Fibroblast of mammary gland (primary cell): ENCODE measurements at regions not wholly inside any gene's neighbourhood (a gene's known extent, or its start where the extent isn't known, plus 50 kb on each side); places are given as distances from the start of the nearest gene placed in this dataset.
"Not testable (repeated sequence)": the region's sequence is repeated elsewhere in the genome, so short reads cannot be mapped to it uniquely, and the experiment has no call there.

ENCODE experiments used
- DNase-seq: peaks from one replicate; pipeline ENCODE4 v3.0.0-alpha.2; 2010; ENCODE audit warnings: low read depth
- H3K4me3 ChIP-seq: 2 replicates; pipeline ENCODE4 v1.5.1; 2011; ENCODE audit warnings: low read depth, mild to moderate bottlenecking, low read length, moderate library complexity; ENCODE audit not compliant: control insufficient read depth
- CTCF ChIP-seq: conservative IDR thresholded peaks from 2 replicates; pipeline ENCODE4 v1.5.1; 2011; ENCODE audit warnings: low read depth, low read length, inconsistent platforms; ENCODE audit not compliant: control insufficient read depth, insufficient read depth

GRCh38 chr5:106020894-106021293 lies 1649.8 kb downstream of the EFNA5 start:
- TF ChIP-seq CTCF = no peak
- DNase-seq = no peak
- no peak overlapping the region for H3K4me3 ChIP-seq

- no peak overlapping the region for H3K4me3 ChIP-seq
- DNase-seq = peak; percentile 19
Observed at GRCh38 chr5:106019261-106019660, 1651.5 kb downstream of the EFNA5 start.

GRCh38 chr5:106017243-106017857 lies 1653.4 kb downstream of the EFNA5 start:
- H3K4me3 ChIP-seq = no peak overlapping the region
- DNase-seq = no peak
- TF ChIP-seq CTCF = no peak

More at GRCh38 chr5:106019261-106019660, 1651.5 kb downstream of the EFNA5 start:
- no peak for TF ChIP-seq CTCF

DNA sequence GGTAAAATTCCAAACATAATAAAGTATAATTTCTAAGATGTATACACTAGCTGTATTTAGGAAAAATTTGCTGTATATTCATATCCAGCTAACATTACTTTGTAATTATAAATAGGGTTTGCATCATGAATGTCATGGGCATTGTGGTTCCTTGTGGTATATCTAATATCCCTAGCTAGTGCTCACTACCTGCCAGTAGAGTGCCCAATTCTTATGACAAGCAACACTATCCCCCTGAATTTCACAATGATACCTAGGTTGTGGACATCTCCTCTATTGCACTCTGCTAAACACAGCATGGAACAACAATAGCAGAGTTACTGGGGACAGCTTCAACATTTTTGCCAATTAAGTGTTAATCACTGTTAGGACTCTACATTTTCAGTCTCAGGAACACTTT lies 1656.5 kb downstream of the EFNA5 start:
- no peak overlapping the region for H3K4me3 ChIP-seq
- no peak for TF ChIP-seq CTCF
- DNase-seq = no peak

DNA sequence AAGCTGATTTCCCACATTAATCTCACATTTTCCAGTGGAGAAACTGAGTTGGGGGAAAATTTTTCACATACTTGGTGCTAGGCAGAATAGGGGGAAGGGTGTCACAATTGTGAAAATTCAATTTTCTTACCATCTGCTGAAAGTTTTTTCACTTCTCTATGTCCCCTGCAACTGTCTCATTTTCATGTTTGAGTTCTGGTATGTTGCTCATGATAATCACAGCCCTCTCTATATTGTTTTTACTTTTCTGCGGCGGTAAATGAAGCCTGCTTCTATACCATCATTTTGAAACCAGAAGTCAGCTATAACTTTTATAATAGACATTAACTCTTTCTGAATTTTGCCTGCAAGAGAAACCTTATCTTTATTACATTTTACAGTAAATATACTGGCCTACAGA lies 1664.5 kb downstream of the EFNA5 start:
- no peak overlapping the region for H3K4me3 ChIP-seq
- TF ChIP-seq CTCF = no peak
- DNase-seq = no peak

DNA sequence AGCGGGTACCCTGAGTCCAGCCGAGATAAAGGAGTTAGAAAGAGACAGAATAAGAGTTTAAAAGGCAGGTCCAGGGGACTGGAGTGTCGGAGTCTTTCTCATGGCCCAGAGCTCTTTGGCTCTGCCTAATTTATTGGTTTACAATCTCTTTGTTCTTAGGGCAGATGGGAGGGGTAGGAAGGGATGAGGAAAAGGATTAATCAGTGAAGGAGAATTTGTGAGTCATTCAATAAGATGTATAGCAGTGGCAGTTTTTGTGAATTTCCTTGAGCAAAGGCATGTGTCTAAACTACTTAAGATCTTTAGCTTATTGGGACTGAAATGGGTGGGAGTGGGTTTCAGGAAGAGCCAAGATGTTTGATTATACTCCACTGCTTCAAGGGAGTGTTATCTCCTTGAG lies 1671.7 kb downstream of the EFNA5 start:
- H3K4me3 ChIP-seq, DNase-seq: not testable (repeated sequence)

GRCh38 chr5:105993027-105993426 lies 1677.7 kb downstream of the EFNA5 start:
- no peak overlapping the region for H3K4me3 ChIP-seq
- no peak for DNase-seq
- no peak for TF ChIP-seq CTCF
